ENCODE measurements at regions not wholly inside any gene's neighbourhood (a gene's known extent, or its start where the extent isn't known, plus 50 kb on each side); places are given as distances from the start of the nearest gene placed in this dataset.

DNA sequence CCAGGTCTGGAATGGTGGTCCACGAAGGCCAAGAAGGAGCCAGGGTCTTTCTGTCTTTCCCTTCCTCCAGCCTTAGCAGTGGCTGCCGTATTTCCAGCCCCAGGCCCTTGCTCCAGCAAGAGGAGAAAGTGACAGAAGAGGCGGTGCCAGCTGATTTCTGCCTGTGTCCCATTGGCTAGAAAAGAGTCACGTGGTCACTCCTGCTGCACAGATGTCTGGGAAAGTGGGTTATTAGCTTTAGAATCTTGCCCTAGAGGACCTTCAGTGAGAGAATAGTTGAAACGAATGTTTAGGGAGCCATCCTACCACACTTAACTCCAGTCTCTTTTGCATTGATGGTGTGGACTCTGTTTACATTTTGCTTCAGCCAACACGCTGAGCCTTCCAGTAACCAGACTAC, 99.3 kb upstream of the BCOR start:
- no peak for TF ChIP-seq CTCF (conservative IDR thresholded peaks at IDR 0.05; ENCODE audit: control insufficient read depth, insufficient read depth, low read depth, low read length)
- no peak for DNase-seq (ENCODE audit: low read depth)

GRCh38 chrX:40195368-40195767, 97.6 kb upstream of the BCOR start:
- H3K4me3 ChIP-seq (ENCODE audit: control insufficient read depth, low read depth, low read length): no peak overlapping the region
- no peak for TF ChIP-seq CTCF (conservative IDR thresholded peaks at IDR 0.05; ENCODE audit: control insufficient read depth, insufficient read depth, low read depth, low read length)
- no peak for DNase-seq (ENCODE audit: low read depth)

More for the DNA sequence above, 99.3 kb upstream of the BCOR start:
- no peak overlapping the region for H3K4me3 ChIP-seq (ENCODE audit: control insufficient read depth, low read depth, low read length)

DNA sequence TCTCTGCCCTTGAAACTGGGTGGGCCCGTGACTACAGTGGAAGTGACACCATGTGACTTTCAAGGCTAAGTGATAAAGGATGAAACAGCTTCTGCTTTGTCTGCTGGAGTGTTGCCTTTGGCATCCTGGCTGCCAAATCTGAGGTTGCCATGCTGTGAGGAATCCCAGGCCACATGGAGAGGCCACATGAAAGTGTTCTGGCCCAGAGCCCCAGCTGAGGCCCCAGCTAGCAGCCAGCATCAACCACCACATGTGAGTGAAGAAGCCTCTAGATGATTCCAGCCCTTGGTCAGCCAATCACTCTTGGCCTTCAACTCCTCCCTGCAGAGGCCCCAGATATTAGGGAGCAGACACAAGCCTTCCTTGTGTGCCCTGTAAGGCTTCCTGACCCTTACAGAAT, 94.4 kb upstream of the BCOR start:
- no peak overlapping the region for H3K4me3 ChIP-seq (ENCODE audit: control insufficient read depth, low read depth, low read length)
- no peak for TF ChIP-seq CTCF (conservative IDR thresholded peaks at IDR 0.05; ENCODE audit: control insufficient read depth, insufficient read depth, low read depth, low read length)
- DNase-seq (ENCODE audit: low read depth): no peak

DNA sequence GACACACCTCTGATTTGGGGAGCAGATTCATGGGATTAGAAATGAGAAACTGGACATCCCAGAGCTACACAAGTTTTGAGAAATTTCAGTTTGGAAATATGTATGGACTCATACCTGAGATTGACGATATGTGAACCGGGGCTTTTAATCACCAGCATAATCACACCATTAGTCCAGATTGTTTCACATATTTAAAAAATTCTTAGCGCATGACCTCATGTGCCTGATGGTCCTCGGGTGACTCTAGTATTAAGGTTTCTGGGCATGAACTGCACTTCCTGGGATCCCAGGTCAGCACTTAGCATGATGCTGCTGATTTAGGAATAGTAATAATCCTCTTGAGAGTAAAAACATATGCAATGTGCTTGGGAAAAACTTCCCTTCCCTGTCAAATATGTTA, 91.9 kb upstream of the BCOR start:
- H3K4me3 ChIP-seq (ENCODE audit: control insufficient read depth, low read depth, low read length): no peak overlapping the region
- no peak for TF ChIP-seq CTCF (conservative IDR thresholded peaks at IDR 0.05; ENCODE audit: control insufficient read depth, insufficient read depth, low read depth, low read length)
- DNase-seq (ENCODE audit: low read depth): no peak

GRCh38 chrX:40188573-40189417, 91.0 kb upstream of the BCOR start:
- no peak for DNase-seq (ENCODE audit: low read depth)

DNA sequence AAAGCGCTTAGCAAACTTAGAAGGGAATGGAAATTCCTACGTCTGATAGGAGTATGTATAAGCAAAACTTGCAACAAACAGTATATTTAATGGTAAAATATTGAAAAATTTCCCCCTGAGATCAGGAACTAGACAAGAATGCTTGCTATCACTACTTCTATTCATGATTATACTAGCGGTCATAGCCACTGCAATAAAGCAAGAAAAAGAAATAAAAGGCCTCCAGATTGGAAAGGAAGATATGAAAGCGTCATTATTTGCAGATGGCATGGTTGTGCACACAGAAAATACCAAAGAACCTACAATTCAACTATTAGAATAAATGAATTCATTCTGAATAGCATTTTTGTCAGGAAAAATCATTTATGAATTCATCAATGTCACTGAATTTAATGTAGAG, 87.2 kb upstream of the BCOR start:
- TF ChIP-seq CTCF (conservative IDR thresholded peaks at IDR 0.05; ENCODE audit: control insufficient read depth, insufficient read depth, low read depth, low read length): no peak
- no peak overlapping the region for H3K4me3 ChIP-seq (ENCODE audit: control insufficient read depth, low read depth, low read length)
- no peak for DNase-seq (ENCODE audit: low read depth)

More at GRCh38 chrX:40188573-40189417, 91.0 kb upstream of the BCOR start:
- TF ChIP-seq CTCF (conservative IDR thresholded peaks at IDR 0.05; ENCODE audit: control insufficient read depth, insufficient read depth, low read depth, low read length): no peak
- no peak overlapping the region for H3K4me3 ChIP-seq (ENCODE audit: control insufficient read depth, low read depth, low read length)

Measured in fibroblast of mammary gland (primary cell).